ENCODE measurements at regions not wholly inside any gene's neighbourhood (a gene's known extent, or its start where the extent isn't known, plus 50 kb on each side); places are given as distances from the start of the nearest gene placed in this dataset.

DNA sequence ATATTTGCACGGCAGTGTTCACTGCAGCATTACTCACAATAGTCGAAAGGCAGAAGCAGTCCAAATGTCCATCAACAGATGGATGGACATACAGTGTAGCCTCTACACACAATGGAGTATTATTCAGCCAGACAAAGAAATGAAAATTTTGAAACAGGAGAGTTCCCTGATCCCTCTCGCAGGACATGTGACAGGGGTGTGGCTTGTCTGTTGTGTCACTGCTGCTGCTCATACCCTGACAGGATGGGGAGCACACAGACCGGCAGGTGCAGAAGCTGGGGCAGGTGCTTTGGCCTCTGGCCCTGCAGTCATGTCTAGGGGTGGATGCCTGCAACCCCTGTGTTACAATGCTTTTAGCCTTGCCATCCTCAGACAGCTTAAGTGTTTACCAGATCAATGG, 204.3 kb downstream of the EFNB2 start:
- no peak overlapping the region for H3K27ac ChIP-seq
- no peaks in the 10 kb centered on the region for H3K4me1 ChIP-seq (ENCODE audit: control insufficient read depth in 1 of 2, insufficient read depth in 1 of 2, low read depth in 1 of 2, low read length in 1 of 2)
- H3K9me3 ChIP-seq, result no peaks in the 10 kb centered on the region
- H3K27me3 ChIP-seq, result no peaks in the 10 kb centered on the region
- H3K36me3 ChIP-seq, result no peaks in the 10 kb centered on the region
- TF ChIP-seq CTCF (IDR thresholded peaks at IDR 0.05), result no peak
- H3K4me3 ChIP-seq (ENCODE audit: low read depth in 1 of 2, low read length in 1 of 2), result no peak overlapping the region

DNA sequence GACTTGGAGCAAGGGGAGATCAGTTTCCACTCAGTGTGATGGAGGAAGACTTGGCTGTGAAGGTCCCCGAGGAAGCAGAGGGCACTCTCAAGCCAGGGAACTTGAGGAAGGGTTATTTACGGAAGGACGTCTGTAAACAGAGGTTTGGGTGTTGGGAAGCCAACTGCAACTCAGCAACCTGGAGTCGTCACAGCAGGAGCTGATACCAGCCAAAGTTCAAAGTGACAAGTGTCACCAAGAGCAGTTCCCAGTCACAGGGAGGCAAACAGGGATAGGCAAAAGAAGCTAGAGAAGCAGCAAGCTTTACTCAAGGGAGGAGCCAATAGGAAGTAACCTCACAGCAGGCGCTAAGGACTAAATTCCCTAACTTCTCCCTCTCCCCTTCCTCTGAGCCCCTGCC, 205.5 kb downstream of the EFNB2 start:
- H3K27ac ChIP-seq, result no peak overlapping the region
- H3K36me3 ChIP-seq, result no peaks in the 10 kb centered on the region
- H3K27me3 ChIP-seq, result no peaks in the 10 kb centered on the region
- H3K4me3 ChIP-seq (ENCODE audit: low read depth in 1 of 2, low read length in 1 of 2), result no peak overlapping the region
- no peaks in the 10 kb centered on the region for H3K4me1 ChIP-seq (ENCODE audit: control insufficient read depth in 1 of 2, insufficient read depth in 1 of 2, low read depth in 1 of 2, low read length in 1 of 2)
- TF ChIP-seq CTCF (IDR thresholded peaks at IDR 0.05), result no peak
- no peaks in the 10 kb centered on the region for H3K9me3 ChIP-seq

GRCh38 chr13:106326751-106327150, 208.7 kb downstream of the EFNB2 start:
- Histone ChIP-seq H3K27me3 (no peaks in the 10 kb centered on the region), H3K4me1 (ENCODE audit: control insufficient read depth in 1 of 2, insufficient read depth in 1 of 2, low read depth in 1 of 2, low read length in 1 of 2) (no peaks in the 10 kb centered on the region), H3K4me3 (ENCODE audit: low read depth in 1 of 2, low read length in 1 of 2) (no peak overlapping the region), H3K27ac (no peak overlapping the region), H3K9me3 (no peaks in the 10 kb centered on the region), H3K36me3 (no peaks in the 10 kb centered on the region)
- no peak for TF ChIP-seq CTCF (IDR thresholded peaks at IDR 0.05)

- no peaks in the 10 kb centered on the region for H3K9me3 ChIP-seq
- no peaks in the 10 kb centered on the region for H3K27me3 ChIP-seq
- TF ChIP-seq CTCF (IDR thresholded peaks at IDR 0.05), result no peak
- H3K36me3 ChIP-seq, result no peaks in the 10 kb centered on the region
- no peak overlapping the region for H3K4me3 ChIP-seq (ENCODE audit: low read depth in 1 of 2, low read length in 1 of 2)
- no peak overlapping the region for H3K27ac ChIP-seq
- H3K4me1 ChIP-seq (ENCODE audit: control insufficient read depth in 1 of 2, insufficient read depth in 1 of 2, low read depth in 1 of 2, low read length in 1 of 2), result no peaks in the 10 kb centered on the region
Observed at GRCh38 chr13:106324444-106324843, 211.0 kb downstream of the EFNB2 start.

DNA sequence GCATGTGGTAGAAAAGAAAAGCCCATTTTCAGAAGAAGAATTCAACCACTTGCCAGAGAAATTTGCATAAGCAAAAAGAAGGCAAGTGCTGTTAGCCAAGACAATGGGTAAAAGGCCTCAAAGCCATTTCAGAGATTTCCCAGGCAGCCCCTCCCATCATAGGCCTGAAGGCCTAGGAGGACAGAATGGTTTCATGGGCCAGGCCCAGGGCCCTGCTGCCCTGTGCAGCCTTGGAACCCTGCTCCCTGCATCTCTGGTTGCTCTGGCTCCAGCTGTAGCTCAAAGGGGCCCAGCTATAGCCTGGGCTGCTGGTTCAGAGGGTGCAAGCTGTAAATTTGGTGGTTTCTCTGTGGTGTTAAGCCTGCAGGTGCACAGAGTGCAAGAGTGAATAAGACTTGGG, 212.8 kb downstream of the EFNB2 start:
- Histone ChIP-seq H3K36me3 (no peaks in the 10 kb centered on the region), H3K4me1 (ENCODE audit: control insufficient read depth in 1 of 2, insufficient read depth in 1 of 2, low read depth in 1 of 2, low read length in 1 of 2) (no peaks in the 10 kb centered on the region), H3K9me3 (no peaks in the 10 kb centered on the region), H3K27me3 (no peaks in the 10 kb centered on the region), H3K4me3 (ENCODE audit: low read depth in 1 of 2, low read length in 1 of 2) (no peak overlapping the region), H3K27ac (no peak overlapping the region)
- no peak for TF ChIP-seq CTCF (IDR thresholded peaks at IDR 0.05)

DNA sequence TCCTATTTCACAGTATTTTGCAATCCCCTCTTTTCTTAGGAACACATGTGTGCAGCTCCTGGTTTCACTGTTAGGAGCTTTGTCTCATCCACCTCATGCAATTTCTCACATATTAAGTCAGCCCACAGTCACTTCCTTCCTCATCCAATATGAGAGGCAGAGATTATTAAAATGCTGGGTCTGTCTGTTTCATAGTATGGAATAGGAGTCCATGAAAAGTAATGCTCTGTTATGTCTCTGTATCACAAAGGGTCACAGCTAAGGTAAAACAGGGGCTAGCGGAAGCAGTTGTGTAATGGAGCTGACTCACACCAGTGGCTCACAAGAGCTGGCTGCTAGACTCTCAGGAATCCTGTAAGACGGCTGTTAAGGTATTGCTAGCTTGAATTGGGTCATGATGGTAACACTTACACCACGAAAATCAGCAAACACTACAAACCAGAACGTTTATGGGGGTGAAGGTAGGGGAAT, 216.5 kb downstream of the EFNB2 start:
- Histone ChIP-seq H3K27me3 (no peaks in the 10 kb centered on the region), H3K9me3 (no peaks in the 10 kb centered on the region), H3K4me3 (ENCODE audit: low read depth in 1 of 2, low read length in 1 of 2) (no peak overlapping the region), H3K36me3 (no peaks in the 10 kb centered on the region), H3K4me1 (ENCODE audit: control insufficient read depth in 1 of 2, insufficient read depth in 1 of 2, low read depth in 1 of 2, low read length in 1 of 2) (no peaks in the 10 kb centered on the region), H3K27ac (no peak overlapping the region)
- TF ChIP-seq CTCF (IDR thresholded peaks at IDR 0.05), result no peak

Data from neutrophil (primary cell).